H1 (cell line): ENCODE measurements at regions not wholly inside any gene's neighbourhood (a gene's known extent, or its start where the extent isn't known, plus 50 kb on each side); places are given as distances from the start of the nearest gene placed in this dataset.

Source experiments
- TF ChIP-seq, protein P1 (sequence below): fragments of 300-600 bp; sonication (generic); IDR thresholded peaks from 2 replicates; pipeline ENCODE4 v1.7.1; 2012; ENCODE audit warnings: low read length, moderate library complexity, mild to moderate bottlenecking, inconsistent platforms; ENCODE audit not compliant: insufficient replicate concordance
- TF ChIP-seq, protein P2 (sequence below), 3 experiments: IDR thresholded peaks; 1 replicate in 2 of 3; 2 replicates in 1 of 3; pipeline versions ENCODE4 v1.5.1 to v1.6.1; 2011; ENCODE audit warnings: low read length in 3 of 3, mild to moderate bottlenecking in 3 of 3, inconsistent platforms in 2 of 3, low read depth in 1 of 3, moderate library complexity in 1 of 3; ENCODE audit not compliant: insufficient read depth in 1 of 3; ENCODE audit errors: control extremely low read depth in 1 of 3

DNA sequence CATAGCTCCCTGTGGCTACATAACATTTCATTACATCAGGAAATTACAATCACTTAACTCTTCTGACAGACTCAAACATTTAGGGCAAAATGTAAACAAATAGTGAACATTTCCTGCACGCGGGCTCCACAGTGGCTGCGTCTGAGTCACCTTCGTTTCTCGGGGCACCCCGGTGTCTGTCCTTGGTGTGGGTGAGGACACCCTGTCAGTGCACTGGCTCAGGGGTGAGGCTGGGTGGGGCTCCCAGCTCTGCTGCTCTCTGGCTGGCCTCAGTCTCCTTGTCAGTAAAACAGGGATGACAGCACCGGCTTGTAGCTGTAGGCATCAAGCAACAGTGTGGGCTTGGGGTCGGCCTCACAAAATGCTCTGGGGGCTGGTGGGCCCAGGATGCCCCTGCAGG, 237.1 kb upstream of the SHH start (continued):
- TF ChIP-seq, protein P1, sequence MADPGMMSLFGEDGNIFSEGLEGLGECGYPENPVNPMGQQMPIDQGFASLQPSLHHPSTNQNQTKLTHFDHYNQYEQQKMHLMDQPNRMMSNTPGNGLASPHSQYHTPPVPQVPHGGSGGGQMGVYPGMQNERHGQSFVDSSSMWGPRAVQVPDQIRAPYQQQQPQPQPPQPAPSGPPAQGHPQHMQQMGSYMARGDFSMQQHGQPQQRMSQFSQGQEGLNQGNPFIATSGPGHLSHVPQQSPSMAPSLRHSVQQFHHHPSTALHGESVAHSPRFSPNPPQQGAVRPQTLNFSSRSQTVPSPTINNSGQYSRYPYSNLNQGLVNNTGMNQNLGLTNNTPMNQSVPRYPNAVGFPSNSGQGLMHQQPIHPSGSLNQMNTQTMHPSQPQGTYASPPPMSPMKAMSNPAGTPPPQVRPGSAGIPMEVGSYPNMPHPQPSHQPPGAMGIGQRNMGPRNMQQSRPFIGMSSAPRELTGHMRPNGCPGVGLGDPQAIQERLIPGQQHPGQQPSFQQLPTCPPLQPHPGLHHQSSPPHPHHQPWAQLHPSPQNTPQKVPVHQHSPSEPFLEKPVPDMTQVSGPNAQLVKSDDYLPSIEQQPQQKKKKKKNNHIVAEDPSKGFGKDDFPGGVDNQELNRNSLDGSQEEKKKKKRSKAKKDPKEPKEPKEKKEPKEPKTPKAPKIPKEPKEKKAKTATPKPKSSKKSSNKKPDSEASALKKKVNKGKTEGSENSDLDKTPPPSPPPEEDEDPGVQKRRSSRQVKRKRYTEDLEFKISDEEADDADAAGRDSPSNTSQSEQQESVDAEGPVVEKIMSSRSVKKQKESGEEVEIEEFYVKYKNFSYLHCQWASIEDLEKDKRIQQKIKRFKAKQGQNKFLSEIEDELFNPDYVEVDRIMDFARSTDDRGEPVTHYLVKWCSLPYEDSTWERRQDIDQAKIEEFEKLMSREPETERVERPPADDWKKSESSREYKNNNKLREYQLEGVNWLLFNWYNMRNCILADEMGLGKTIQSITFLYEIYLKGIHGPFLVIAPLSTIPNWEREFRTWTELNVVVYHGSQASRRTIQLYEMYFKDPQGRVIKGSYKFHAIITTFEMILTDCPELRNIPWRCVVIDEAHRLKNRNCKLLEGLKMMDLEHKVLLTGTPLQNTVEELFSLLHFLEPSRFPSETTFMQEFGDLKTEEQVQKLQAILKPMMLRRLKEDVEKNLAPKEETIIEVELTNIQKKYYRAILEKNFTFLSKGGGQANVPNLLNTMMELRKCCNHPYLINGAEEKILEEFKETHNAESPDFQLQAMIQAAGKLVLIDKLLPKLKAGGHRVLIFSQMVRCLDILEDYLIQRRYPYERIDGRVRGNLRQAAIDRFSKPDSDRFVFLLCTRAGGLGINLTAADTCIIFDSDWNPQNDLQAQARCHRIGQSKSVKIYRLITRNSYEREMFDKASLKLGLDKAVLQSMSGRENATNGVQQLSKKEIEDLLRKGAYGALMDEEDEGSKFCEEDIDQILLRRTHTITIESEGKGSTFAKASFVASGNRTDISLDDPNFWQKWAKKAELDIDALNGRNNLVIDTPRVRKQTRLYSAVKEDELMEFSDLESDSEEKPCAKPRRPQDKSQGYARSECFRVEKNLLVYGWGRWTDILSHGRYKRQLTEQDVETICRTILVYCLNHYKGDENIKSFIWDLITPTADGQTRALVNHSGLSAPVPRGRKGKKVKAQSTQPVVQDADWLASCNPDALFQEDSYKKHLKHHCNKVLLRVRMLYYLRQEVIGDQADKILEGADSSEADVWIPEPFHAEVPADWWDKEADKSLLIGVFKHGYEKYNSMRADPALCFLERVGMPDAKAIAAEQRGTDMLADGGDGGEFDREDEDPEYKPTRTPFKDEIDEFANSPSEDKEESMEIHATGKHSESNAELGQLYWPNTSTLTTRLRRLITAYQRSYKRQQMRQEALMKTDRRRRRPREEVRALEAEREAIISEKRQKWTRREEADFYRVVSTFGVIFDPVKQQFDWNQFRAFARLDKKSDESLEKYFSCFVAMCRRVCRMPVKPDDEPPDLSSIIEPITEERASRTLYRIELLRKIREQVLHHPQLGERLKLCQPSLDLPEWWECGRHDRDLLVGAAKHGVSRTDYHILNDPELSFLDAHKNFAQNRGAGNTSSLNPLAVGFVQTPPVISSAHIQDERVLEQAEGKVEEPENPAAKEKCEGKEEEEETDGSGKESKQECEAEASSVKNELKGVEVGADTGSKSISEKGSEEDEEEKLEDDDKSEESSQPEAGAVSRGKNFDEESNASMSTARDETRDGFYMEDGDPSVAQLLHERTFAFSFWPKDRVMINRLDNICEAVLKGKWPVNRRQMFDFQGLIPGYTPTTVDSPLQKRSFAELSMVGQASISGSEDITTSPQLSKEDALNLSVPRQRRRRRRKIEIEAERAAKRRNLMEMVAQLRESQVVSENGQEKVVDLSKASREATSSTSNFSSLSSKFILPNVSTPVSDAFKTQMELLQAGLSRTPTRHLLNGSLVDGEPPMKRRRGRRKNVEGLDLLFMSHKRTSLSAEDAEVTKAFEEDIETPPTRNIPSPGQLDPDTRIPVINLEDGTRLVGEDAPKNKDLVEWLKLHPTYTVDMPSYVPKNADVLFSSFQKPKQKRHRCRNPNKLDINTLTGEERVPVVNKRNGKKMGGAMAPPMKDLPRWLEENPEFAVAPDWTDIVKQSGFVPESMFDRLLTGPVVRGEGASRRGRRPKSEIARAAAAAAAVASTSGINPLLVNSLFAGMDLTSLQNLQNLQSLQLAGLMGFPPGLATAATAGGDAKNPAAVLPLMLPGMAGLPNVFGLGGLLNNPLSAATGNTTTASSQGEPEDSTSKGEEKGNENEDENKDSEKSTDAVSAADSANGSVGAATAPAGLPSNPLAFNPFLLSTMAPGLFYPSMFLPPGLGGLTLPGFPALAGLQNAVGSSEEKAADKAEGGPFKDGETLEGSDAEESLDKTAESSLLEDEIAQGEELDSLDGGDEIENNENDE = no peak
- TF ChIP-seq, protein P2, sequence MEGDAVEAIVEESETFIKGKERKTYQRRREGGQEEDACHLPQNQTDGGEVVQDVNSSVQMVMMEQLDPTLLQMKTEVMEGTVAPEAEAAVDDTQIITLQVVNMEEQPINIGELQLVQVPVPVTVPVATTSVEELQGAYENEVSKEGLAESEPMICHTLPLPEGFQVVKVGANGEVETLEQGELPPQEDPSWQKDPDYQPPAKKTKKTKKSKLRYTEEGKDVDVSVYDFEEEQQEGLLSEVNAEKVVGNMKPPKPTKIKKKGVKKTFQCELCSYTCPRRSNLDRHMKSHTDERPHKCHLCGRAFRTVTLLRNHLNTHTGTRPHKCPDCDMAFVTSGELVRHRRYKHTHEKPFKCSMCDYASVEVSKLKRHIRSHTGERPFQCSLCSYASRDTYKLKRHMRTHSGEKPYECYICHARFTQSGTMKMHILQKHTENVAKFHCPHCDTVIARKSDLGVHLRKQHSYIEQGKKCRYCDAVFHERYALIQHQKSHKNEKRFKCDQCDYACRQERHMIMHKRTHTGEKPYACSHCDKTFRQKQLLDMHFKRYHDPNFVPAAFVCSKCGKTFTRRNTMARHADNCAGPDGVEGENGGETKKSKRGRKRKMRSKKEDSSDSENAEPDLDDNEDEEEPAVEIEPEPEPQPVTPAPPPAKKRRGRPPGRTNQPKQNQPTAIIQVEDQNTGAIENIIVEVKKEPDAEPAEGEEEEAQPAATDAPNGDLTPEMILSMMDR (IDR thresholded peaks at IDR 0.05; ENCODE audit: control extremely low read depth in 1 of 3, insufficient read depth in 1 of 3, low read depth in 1 of 3, low read length in 3 of 3) = no peak
